Transverse colon (tissue), 4 donors: ENCODE measurements at regions not wholly inside any gene's neighbourhood (a gene's known extent, or its start where the extent isn't known, plus 50 kb on each side); places are given as distances from the start of the nearest gene placed in this dataset.

Source experiments
- EP300 ChIP-seq: sonication (generic); formaldehyde crosslinking; IDR thresholded peaks from one replicate; pipeline ENCODE4 v1.6.1; 2017; ENCODE audit warnings: antibody characterized with exemption, low read depth
- POLR2AphosphoS5 ChIP-seq, 3 donors: sonication (generic); formaldehyde crosslinking; IDR thresholded peaks; one replicate each; pipeline ENCODE4 v1.6.1; 2016; ENCODE audit warnings: antibody characterized with exemption in 3 of 3
- TF ChIP-seq, protein P1 (sequence below), 5 experiments: fragments of 200-600 bp in 3 of 5; fragments of 450-650 bp in 2 of 5; sonication (generic) in 3 of 5; IDR thresholded peaks; 1 replicate in 2 of 5; 2 replicates in 3 of 5; pipeline ENCODE4 v1.5.1; 2016 to 2017; ENCODE audit warnings: antibody characterized with exemption in 5 of 5, inconsistent platforms in 3 of 5, mild to moderate bottlenecking in 2 of 5, moderate library complexity in 1 of 5

DNA sequence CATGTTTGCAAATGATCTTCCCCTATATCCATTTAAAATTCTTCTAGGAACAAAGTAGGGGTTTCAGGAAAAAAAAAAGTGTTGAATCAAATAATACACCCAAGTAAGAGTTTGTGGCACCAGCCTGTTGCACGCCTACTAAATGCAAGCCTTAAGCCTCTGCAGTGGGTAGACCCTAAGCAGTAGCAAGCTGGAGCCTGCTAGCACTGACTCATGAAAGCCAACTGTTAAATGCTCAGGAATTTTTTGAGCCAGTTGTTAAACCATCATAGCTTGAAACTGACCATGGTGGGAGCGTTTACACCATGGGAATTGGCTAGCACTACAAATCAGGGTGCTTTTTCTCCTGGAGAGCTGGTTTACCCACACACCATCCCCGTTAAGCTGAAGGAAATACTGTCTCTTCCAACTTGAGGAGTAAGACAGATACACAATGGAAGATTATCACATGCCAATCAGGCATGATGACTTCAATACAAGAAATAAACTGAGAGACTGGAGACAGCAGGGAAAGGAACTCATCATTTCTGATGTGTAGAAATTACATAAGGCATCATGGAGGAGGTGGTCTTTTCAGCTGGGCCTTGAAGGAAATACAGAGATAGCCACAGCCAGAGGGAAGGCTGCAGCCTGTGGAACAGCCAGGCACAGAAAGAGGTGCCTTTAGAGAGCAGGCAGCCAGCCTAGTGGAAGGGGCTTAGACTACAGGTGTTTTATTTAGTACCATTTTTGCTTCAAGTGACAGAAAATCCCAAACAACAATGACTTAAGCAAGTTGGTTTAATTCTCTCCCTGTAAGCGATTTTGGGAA lies 110.8 kb downstream of the SNX5 start:
- TF ChIP-seq, protein P1, sequence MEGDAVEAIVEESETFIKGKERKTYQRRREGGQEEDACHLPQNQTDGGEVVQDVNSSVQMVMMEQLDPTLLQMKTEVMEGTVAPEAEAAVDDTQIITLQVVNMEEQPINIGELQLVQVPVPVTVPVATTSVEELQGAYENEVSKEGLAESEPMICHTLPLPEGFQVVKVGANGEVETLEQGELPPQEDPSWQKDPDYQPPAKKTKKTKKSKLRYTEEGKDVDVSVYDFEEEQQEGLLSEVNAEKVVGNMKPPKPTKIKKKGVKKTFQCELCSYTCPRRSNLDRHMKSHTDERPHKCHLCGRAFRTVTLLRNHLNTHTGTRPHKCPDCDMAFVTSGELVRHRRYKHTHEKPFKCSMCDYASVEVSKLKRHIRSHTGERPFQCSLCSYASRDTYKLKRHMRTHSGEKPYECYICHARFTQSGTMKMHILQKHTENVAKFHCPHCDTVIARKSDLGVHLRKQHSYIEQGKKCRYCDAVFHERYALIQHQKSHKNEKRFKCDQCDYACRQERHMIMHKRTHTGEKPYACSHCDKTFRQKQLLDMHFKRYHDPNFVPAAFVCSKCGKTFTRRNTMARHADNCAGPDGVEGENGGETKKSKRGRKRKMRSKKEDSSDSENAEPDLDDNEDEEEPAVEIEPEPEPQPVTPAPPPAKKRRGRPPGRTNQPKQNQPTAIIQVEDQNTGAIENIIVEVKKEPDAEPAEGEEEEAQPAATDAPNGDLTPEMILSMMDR (IDR thresholded peaks at IDR 0.05), result no peak
- TF ChIP-seq EP300 (no peak), POLR2AphosphoS5 (IDR thresholded peaks at IDR 0.05) (no peak)
